Activated CD4-positive, alpha-beta T cell treated with anti-CD3 and anti-CD28 coated beads, Interleukin-2, amount 50 U/mL, for 24 hours (primary cell): ENCODE measurements at regions not wholly inside any gene's neighbourhood (a gene's known extent, or its start where the extent isn't known, plus 50 kb on each side); places are given as distances from the start of the nearest gene placed in this dataset.

Experiments
- DNase-seq, 2 donors: peaks; one replicate each; pipeline ENCODE4 v3.0.0-alpha.2; 2020; ENCODE audit warnings: low read depth in 1 of 2, low spot score in 1 of 2

- no peak for DNase-seq
These were observed 365.6 kb downstream of the CDK5RAP2 start for GRCh38 chr9:120214332-120214731.

DNA sequence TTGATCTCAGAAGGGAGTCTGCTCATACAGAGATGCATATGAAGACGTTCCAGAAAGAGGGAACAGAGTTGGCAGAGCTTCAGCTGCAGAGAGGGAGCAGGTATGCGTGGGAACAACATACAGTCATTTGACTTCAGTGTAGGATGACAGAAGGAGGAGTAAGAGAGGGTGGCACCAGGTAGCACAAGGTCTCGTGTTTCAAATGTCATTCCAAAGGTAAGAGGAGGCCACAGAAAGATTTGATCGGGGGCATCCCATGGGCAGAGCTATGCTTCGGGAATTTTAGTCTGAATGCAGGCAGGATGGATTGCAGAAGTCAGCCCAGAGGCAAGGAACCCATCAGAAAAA, 367.1 kb downstream of the CDK5RAP2 start:
- no peak for DNase-seq

DNA sequence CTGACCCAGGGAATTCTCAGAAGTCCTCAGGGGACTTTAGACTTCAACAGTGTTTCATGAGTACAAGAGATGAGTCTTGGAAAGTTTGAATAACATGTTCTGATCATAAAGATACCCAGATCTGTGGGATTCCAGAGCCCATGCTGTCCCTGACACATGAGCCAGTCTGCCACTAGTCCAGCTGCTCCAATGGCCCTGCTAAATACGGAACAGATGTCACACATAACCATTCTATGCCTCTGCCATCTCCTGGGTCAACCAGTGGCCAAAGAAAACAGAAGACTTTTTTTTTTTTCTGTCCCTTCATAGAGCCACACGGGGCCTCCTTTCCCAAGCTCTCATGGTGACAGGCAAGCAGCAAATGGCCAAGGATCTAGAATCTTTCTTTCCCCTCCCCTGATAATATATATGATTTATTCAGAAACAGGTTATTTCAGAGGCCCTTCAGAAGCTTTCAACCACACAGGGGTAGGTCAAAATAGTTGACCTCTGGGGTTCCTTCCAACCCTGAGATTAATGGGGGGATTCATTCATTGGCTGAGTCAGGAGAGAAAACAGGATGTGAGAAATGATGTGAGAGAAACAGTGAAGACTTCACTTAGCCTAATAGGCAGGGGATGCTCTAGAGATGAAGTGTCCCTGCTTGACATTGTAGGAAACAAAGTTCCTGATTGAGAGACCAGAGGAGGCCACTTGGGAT, 367.7 kb downstream of the CDK5RAP2 start:
- DNase-seq, result no peak

DNA sequence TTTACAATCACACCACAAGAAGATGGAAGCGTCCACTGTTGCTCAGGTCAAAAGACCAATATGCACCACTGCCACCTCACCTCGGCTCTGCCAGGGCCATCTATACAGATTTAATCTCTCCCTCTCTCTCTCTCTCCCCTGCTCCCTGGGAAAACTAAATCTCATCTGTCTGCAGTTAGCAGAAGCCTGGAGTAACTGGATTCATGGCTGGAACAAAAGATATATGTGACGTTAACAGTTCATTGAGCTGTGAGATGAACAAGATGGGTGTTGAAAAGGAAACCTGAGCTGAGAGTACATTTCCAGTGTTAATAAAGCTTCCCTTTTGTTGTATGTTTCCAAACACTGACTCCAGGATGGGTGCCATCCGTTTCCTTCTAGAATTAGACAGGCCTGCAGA, 369.7 kb downstream of the CDK5RAP2 start:
- DNase-seq, result no peak

- DNase-seq, result no peak
These were observed 376.9 kb downstream of the CDK5RAP2 start for GRCh38 chr9:120202856-120203654.

DNA sequence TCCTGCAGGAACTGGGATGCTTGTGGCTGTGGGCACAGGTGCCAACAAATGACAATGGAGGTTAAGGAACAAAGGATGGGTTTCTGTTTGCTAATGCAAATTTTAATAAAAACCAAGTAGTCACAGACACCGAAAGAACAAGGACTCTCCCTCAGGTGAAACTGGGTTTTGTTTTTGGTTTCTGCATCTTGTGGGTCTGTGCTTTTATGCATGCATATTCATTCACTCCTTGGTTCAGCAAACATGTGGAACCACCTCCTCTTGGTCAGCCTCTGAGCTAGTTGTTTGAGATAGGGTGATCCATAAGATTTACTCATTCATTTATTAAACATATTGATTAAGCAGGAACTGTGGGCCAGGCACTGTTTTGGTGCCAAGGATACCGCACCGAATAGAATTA, 381.9 kb downstream of the CDK5RAP2 start:
- DNase-seq, result no peak

GRCh38 chr9:120197605-120198004, 382.4 kb downstream of the CDK5RAP2 start:
- DNase-seq, result no peak

GRCh38 chr9:120191141-120191540, 388.8 kb downstream of the CDK5RAP2 start:
- DNase-seq, result no peak

- DNase-seq, result no peak
These were observed 392.2 kb downstream of the CDK5RAP2 start for GRCh38 chr9:120187758-120188157.

DNA sequence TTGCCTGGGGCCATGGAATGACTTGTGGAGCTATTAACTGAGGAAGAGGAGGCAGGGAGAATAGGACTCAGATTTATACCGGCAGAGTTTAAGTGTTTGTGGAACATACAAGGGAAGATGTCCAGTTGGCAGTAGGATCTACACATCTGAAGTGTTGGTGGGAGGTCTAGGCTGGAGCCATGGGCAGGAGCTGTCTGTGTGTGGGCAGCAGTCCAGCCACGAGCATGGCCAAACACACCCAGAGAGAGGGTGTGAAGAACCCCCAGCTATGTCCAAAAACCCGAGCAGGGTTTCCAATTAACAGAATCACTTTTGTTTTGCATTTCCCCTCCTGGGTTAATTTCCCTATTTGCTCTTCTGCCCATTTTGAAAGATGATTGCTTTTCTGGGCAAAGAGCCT, 393.7 kb downstream of the CDK5RAP2 start:
- no peak for DNase-seq

- no peak for DNase-seq
These were observed 395.7 kb downstream of the CDK5RAP2 start for GRCh38 chr9:120184266-120184665.

- no peak for DNase-seq
These were observed 396.4 kb downstream of the CDK5RAP2 start for GRCh38 chr9:120183615-120184014.

DNA sequence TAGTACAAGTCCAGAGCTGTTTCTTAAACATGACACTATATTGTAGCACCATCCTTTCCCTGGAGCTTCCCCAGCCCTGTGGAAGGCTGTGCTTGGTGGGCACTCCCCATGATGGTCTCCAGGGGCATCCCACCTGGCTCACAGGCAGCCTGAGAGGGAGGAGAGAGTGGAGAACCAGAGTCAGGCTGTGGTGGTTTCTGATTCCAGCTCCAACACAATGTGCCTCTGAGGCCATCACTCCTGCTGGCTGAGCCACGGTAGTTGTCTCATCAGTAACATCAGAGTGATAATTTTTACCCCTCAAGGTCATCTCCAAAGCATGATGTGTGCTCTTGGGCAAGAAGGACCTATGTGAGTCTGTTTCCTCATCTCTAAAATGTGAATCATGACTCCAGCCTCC, 398.0 kb downstream of the CDK5RAP2 start:
- DNase-seq, result no peak

- DNase-seq, result no peak
These were observed 402.8 kb downstream of the CDK5RAP2 start for GRCh38 chr9:120177121-120177520.

DNA sequence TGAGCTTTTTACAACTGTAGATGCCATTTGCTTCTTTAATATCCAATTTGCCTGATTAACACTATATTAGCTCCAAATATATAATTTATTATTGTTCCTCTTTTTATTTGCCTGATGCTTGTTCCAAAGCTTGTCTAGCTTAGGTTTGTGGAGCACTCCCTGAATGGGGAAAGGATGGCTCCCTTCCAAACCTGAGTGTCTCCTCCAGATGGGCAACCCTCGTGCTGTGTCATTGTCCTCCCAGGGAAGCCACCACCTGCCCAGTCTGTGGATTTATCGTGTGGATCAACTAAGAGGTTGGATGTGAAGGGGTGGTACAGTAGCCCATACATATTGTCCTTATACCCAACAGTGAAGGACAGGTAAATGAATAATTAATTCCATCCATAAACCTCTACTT, 404.9 kb downstream of the CDK5RAP2 start:
- no peak for DNase-seq

DNA sequence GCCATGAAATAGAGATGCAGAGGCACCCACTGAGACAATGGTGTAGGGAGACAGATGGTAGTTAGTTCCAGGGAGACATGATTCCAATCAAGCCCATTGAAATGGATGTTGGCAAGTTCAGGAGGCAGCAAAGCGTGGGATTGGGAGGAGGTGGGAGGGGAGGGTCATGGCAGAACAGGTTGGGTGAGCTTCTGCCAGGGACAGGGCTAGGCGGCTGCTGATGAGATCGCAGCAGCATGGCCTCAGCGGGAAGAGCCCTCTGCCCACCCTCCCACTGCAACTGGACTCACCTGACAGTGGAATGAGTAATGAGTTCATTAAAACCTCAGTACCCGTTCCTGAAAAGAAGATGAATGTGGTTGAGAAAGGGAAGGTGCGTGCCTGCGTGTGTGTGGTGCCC, 418.2 kb downstream of the CDK5RAP2 start:
- DNase-seq, result no peak

DNA sequence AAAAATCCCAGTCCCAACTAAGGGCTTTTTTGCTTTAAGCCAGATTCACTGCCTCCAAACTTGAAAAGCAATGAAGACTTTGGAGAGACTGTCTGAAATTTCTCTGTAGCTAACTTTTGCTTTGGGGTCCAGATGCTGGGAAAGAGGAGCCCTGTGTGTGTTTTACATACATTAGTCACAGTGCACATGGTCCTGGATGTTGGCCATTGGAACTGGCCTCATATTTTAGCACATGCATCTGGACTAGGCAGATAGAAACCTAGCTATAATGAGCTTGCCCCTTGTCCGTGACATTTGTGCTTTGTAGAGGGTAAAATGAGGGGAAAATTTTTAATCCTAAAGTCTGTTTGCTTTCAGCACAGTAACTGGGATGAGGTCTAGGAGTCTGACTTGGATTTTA, 421.7 kb downstream of the CDK5RAP2 start:
- DNase-seq, result no peak

DNA sequence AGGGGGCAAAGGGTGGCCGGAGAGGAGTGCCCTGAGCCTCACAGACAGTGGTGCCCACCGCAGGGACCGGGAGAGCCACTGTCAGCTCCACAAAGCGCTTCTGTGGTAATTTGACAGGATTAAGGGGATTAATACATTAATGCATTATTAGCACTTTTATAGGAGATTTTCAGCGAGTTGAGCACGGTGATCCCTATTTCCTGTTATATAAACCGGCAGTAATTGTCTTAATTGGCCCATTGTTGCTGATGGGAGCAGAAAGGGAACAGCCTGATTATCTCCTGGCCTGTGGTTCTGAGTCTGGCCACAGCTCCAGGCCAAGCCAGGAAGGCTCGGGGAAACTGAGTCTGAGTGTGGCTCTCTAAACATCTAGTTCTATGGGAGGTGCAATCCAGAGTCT, 423.6 kb downstream of the CDK5RAP2 start:
- no peak for DNase-seq

GRCh38 chr9:120153258-120153657, 426.7 kb downstream of the CDK5RAP2 start:
- no peak for DNase-seq

GRCh38 chr9:120152295-120152694, 427.7 kb downstream of the CDK5RAP2 start:
- DNase-seq, result no peak

DNA sequence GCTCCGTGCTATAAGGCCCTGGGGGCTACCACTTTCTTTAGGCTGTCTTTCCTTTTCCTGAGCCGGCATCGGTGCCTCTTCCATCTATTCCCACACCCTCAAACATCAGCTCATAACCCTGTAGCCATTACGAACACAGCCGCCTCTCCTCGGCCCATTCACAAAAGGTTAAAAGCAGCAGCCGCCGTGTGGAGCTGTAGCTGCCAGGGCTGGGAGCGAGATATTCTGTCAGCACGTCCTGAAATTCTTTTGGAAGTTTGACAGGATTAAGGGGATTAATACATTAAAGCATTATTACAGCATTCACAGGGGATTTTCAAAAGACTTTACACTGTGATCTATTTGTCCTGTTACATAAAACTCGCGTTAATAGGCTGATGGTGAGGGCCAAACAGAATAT, 428.2 kb downstream of the CDK5RAP2 start:
- DNase-seq, result no peak

- DNase-seq, result no peak
These were observed 428.8 kb downstream of the CDK5RAP2 start for GRCh38 chr9:120151149-120151548.

- DNase-seq, result no peak
These were observed 441.0 kb downstream of the CDK5RAP2 start for GRCh38 chr9:120138955-120139354.
